ENCODE measurements at regions not wholly inside any gene's neighbourhood (a gene's known extent, or its start where the extent isn't known, plus 50 kb on each side); places are given as distances from the start of the nearest gene placed in this dataset.

DNA sequence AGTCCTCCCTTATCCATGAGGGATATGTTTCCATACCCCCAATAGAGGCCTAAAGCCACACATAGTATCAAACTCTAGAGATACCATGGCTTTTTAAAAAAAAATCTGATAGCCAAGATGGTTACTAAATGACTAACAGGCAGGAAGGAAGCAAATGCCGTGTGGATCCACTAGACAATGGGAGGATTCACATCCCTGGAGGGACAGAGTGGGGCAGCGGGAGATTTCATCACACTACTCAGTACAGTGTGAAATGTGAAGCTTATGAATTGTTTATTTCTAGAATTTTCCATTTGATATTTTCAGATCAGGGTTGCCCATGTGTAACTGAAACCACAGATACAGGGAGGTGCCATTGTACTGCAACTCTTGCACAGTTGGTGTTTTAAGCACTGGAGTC is 826.6 kb downstream of the SQOR start:
- TF ChIP-seq, protein P1, sequence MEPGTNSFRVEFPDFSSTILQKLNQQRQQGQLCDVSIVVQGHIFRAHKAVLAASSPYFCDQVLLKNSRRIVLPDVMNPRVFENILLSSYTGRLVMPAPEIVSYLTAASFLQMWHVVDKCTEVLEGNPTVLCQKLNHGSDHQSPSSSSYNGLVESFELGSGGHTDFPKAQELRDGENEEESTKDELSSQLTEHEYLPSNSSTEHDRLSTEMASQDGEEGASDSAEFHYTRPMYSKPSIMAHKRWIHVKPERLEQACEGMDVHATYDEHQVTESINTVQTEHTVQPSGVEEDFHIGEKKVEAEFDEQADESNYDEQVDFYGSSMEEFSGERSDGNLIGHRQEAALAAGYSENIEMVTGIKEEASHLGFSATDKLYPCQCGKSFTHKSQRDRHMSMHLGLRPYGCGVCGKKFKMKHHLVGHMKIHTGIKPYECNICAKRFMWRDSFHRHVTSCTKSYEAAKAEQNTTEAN (CRISPR knock-in tag; IDR thresholded peaks at IDR 0.05): no peak
- TF ChIP-seq, protein P2, sequence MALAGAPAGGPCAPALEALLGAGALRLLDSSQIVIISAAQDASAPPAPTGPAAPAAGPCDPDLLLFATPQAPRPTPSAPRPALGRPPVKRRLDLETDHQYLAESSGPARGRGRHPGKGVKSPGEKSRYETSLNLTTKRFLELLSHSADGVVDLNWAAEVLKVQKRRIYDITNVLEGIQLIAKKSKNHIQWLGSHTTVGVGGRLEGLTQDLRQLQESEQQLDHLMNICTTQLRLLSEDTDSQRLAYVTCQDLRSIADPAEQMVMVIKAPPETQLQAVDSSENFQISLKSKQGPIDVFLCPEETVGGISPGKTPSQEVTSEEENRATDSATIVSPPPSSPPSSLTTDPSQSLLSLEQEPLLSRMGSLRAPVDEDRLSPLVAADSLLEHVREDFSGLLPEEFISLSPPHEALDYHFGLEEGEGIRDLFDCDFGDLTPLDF (CRISPR knock-in tag; IDR thresholded peaks at IDR 0.05): no peak
- TF ChIP-seq EMX1 (CRISPR knock-in tag; IDR thresholded peaks at IDR 0.05): no peak
- TF ChIP-seq, protein P3, sequence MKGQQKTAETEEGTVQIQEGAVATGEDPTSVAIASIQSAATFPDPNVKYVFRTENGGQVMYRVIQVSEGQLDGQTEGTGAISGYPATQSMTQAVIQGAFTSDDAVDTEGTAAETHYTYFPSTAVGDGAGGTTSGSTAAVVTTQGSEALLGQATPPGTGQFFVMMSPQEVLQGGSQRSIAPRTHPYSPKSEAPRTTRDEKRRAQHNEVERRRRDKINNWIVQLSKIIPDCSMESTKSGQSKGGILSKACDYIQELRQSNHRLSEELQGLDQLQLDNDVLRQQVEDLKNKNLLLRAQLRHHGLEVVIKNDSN (CRISPR knock-in tag; IDR thresholded peaks at IDR 0.05): no peak
- TF ChIP-seq, protein P4, sequence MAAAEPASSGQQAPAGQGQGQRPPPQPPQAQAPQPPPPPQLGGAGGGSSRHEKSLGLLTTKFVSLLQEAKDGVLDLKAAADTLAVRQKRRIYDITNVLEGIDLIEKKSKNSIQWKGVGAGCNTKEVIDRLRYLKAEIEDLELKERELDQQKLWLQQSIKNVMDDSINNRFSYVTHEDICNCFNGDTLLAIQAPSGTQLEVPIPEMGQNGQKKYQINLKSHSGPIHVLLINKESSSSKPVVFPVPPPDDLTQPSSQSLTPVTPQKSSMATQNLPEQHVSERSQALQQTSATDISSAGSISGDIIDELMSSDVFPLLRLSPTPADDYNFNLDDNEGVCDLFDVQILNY (CRISPR knock-in tag; IDR thresholded peaks at IDR 0.05): no peak
- TF ChIP-seq, protein P5, sequence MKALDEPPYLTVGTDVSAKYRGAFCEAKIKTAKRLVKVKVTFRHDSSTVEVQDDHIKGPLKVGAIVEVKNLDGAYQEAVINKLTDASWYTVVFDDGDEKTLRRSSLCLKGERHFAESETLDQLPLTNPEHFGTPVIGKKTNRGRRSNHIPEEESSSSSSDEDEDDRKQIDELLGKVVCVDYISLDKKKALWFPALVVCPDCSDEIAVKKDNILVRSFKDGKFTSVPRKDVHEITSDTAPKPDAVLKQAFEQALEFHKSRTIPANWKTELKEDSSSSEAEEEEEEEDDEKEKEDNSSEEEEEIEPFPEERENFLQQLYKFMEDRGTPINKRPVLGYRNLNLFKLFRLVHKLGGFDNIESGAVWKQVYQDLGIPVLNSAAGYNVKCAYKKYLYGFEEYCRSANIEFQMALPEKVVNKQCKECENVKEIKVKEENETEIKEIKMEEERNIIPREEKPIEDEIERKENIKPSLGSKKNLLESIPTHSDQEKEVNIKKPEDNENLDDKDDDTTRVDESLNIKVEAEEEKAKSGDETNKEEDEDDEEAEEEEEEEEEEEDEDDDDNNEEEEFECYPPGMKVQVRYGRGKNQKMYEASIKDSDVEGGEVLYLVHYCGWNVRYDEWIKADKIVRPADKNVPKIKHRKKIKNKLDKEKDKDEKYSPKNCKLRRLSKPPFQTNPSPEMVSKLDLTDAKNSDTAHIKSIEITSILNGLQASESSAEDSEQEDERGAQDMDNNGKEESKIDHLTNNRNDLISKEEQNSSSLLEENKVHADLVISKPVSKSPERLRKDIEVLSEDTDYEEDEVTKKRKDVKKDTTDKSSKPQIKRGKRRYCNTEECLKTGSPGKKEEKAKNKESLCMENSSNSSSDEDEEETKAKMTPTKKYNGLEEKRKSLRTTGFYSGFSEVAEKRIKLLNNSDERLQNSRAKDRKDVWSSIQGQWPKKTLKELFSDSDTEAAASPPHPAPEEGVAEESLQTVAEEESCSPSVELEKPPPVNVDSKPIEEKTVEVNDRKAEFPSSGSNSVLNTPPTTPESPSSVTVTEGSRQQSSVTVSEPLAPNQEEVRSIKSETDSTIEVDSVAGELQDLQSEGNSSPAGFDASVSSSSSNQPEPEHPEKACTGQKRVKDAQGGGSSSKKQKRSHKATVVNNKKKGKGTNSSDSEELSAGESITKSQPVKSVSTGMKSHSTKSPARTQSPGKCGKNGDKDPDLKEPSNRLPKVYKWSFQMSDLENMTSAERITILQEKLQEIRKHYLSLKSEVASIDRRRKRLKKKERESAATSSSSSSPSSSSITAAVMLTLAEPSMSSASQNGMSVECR (CRISPR knock-in tag; IDR thresholded peaks at IDR 0.05; ENCODE audit: borderline replicate concordance): no peak
- TF ChIP-seq, protein P6, sequence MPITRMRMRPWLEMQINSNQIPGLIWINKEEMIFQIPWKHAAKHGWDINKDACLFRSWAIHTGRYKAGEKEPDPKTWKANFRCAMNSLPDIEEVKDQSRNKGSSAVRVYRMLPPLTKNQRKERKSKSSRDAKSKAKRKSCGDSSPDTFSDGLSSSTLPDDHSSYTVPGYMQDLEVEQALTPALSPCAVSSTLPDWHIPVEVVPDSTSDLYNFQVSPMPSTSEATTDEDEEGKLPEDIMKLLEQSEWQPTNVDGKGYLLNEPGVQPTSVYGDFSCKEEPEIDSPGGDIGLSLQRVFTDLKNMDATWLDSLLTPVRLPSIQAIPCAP (CRISPR knock-in tag; IDR thresholded peaks at IDR 0.05): no peak
- TF ChIP-seq SOX15 (CRISPR knock-in tag; IDR thresholded peaks at IDR 0.05): no peak
- TF ChIP-seq, protein P7, sequence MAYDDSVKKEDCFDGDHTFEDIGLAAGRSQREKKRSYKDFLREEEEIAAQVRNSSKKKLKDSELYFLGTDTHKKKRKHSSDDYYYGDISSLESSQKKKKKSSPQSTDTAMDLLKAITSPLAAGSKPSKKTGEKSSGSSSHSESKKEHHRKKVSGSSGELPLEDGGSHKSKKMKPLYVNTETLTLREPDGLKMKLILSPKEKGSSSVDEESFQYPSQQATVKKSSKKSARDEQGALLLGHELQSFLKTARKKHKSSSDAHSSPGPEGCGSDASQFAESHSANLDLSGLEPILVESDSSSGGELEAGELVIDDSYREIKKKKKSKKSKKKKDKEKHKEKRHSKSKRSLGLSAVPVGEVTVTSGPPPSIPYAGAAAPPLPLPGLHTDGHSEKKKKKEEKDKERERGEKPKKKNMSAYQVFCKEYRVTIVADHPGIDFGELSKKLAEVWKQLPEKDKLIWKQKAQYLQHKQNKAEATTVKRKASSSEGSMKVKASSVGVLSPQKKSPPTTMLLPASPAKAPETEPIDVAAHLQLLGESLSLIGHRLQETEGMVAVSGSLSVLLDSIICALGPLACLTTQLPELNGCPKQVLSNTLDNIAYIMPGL (CRISPR knock-in tag; IDR thresholded peaks at IDR 0.05): no peak
- no peak for TF ChIP-seq IRF2 (CRISPR knock-in tag; IDR thresholded peaks at IDR 0.05; ENCODE audit: borderline replicate concordance, low read depth)
- TF ChIP-seq HMGA2 (CRISPR knock-in tag; IDR thresholded peaks at IDR 0.05): no peak
- TF ChIP-seq, protein P8, sequence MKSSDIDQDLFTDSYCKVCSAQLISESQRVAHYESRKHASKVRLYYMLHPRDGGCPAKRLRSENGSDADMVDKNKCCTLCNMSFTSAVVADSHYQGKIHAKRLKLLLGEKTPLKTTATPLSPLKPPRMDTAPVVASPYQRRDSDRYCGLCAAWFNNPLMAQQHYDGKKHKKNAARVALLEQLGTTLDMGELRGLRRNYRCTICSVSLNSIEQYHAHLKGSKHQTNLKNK (CRISPR knock-in tag; IDR thresholded peaks at IDR 0.05): no peak
- H3K36me3 Mint-ChIP-seq: peaks cover 10% of the 10 kb centered on the region
- ATAC-seq (no peak), DNase-seq (ENCODE audit: low spot score) (no peak)
- CTCF ChIA-PET: interaction anchor here (1.0 kb wide), 1 partner anchor 41 kb away, joined by 3 read pairs; no protein-coding TSS in a partner anchor
- no peak overlapping the region for H3K4me3 Mint-ChIP-seq
- no peak overlapping the region for H3K27ac Mint-ChIP-seq
- POLR2A ChIA-PET: no interaction called here
- peaks cover 40% of the 10 kb centered on the region for H3K4me1 Mint-ChIP-seq
- H3K9me3 Mint-ChIP-seq: peaks cover 15% of the 10 kb centered on the region
- H3K27me3 Mint-ChIP-seq (ENCODE audit: low read depth): no peaks in the 10 kb centered on the region; the same call in 1 of the 2 replicates

DNA sequence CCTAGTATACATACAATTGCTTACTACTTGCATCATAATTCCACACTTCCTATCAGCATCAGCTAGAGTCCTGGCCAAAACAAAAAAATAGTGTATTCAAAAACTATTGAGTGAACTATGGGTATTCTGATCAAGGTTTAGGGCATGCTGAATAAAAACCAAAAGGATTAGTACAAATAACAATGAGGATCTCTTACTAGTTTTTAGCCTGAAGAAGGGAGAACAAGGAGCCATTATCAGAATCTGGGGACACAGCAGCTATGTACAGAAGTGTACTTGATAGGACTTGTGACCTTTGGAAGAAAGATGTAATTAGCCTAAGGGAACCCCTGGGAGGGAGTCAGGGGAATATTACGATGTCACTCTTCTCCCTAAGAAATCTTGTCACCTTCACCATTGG is 832.2 kb downstream of the SQOR start:
- peaks cover 10% of the 10 kb centered on the region for H3K36me3 Mint-ChIP-seq
- peaks cover 23% of the 10 kb centered on the region for H3K4me1 Mint-ChIP-seq
- ChIA-PET CTCF (no interaction called here), POLR2A (no interaction called here)
- no peak overlapping the region for H3K27ac Mint-ChIP-seq
- H3K9me3 Mint-ChIP-seq: peaks cover 15% of the 10 kb centered on the region
- H3K27me3 Mint-ChIP-seq (ENCODE audit: low read depth): no peaks in the 10 kb centered on the region
- no peak for ATAC-seq
- no peak for TF ChIP-seq MYBL2 (CRISPR knock-in tag; IDR thresholded peaks at IDR 0.05)
- no peak for TF ChIP-seq MXD4 (CRISPR knock-in tag; IDR thresholded peaks at IDR 0.05; ENCODE audit: borderline replicate concordance)
- TF ChIP-seq, protein P9, sequence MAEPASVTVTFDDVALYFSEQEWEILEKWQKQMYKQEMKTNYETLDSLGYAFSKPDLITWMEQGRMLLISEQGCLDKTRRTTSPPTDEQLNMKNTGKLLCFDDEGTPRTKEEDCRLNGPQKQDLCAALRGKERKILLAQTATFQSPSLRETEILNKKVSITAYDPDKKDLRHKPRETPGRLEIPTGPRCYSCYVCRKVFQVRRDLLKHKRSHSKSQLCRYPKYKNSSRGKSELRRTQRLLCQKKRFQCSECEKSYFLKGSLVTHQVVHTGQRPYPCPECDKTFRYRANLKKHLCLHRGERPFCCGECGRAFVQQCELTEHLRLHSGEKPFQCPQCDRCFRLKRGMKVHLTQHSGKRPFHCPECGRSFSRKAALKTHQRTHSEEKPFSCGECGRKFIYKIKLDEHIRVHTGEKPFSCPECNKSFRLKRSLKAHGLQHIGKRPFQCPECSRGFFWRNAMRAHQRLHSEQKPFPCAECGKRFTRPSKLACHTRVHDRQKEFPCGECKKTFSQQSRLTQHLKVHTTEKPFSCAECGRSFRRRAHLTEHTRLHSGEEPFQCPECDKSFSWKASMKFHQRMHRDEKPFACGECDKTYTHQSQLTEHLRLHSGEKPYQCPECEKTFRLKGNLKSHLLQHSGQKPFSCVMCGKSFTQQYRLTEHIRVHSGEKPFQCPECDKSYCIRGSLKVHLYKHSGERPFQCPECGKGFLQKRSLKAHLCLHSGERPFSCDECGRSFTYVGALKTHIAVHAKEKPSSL (CRISPR knock-in tag; conservative IDR thresholded peaks at IDR 0.05): no peak
- no peak for TF ChIP-seq ZNF396 (CRISPR knock-in tag; IDR thresholded peaks at IDR 0.05; ENCODE audit: borderline replicate concordance)
- TF ChIP-seq, protein P1 (CRISPR knock-in tag; IDR thresholded peaks at IDR 0.05): no peak
- TF ChIP-seq CBFB (CRISPR knock-in tag; IDR thresholded peaks at IDR 0.05; ENCODE audit: low read depth): no peak
- no peak for TF ChIP-seq FOXP1 (CRISPR knock-in tag; IDR thresholded peaks at IDR 0.05; ENCODE audit: borderline replicate concordance)
- no peak overlapping the region for H3K4me3 Mint-ChIP-seq
- no peak for DNase-seq (ENCODE audit: low spot score)

All from WTC11 (cell line).